Mucosa of rectum (tissue), 2 donors: ENCODE measurements at regions not wholly inside any gene's neighbourhood (a gene's known extent, or its start where the extent isn't known, plus 50 kb on each side); places are given as distances from the start of the nearest gene placed in this dataset.
"Not testable (repeated sequence)": the region's sequence is repeated elsewhere in the genome, so short reads cannot be mapped to it uniquely, and the experiment has no call there.

Experiments
- H3K27ac ChIP-seq, 2 donors: one replicate each; pipeline ENCODE4 v1.7.0; 2013; ENCODE audit warnings: inconsistent platforms in 2 of 2, low read depth in 2 of 2, low read length in 2 of 2
- H3K27me3 ChIP-seq, 2 donors: one replicate each; pipeline ENCODE4 v1.7.0; 2013; ENCODE audit warnings: low read length in 2 of 2; ENCODE audit not compliant: control insufficient read depth in 2 of 2, insufficient read depth in 2 of 2
- H3K36me3 ChIP-seq, 2 donors: one replicate each; pipeline ENCODE4 v1.7.0; 2013; ENCODE audit warnings: low read length in 2 of 2; ENCODE audit not compliant: control insufficient read depth in 2 of 2, insufficient read depth in 2 of 2
- H3K4me1 ChIP-seq, 2 donors: one replicate each; pipeline ENCODE4 v1.7.0; 2013; ENCODE audit warnings: low read length in 2 of 2, mild to moderate bottlenecking in 1 of 2; ENCODE audit not compliant: control insufficient read depth in 2 of 2, insufficient read depth in 2 of 2
- H3K4me3 ChIP-seq, 2 donors: one replicate each; pipeline ENCODE4 v1.7.0; 2013; ENCODE audit warnings: low read length in 2 of 2
- H3K9ac ChIP-seq, 2 donors: one replicate each; pipeline ENCODE4 v1.7.0; 2013; ENCODE audit warnings: low read length in 2 of 2, low read depth in 1 of 2, mild to moderate bottlenecking in 1 of 2
- H3K9me3 ChIP-seq, 2 donors: one replicate each; pipeline ENCODE4 v1.7.0; 2013; ENCODE audit warnings: low read length in 2 of 2; ENCODE audit not compliant: control insufficient read depth in 2 of 2
- donor health status: healthy.
- donor health status: Normal muscosa, but diverticular disease.

GRCh38 chr20:11989018-11989771 is 71.5 kb downstream of the BTBD3 start:
- H3K9ac ChIP-seq: no peak overlapping the region
- H3K27ac ChIP-seq: no peak overlapping the region
- H3K27me3 ChIP-seq: no peaks in the 10 kb centered on the region
- H3K9me3 ChIP-seq: no peaks in the 10 kb centered on the region
- H3K4me1 ChIP-seq: no peaks in the 10 kb centered on the region
- H3K36me3 ChIP-seq: no peaks in the 10 kb centered on the region
- no peak overlapping the region for H3K4me3 ChIP-seq

GRCh38 chr20:11992426-11992825 is 74.7 kb downstream of the BTBD3 start:
- H3K4me1 ChIP-seq: no peaks in the 10 kb centered on the region
- no peak overlapping the region for H3K4me3 ChIP-seq
- no peak overlapping the region for H3K27ac ChIP-seq
- H3K9me3 ChIP-seq: no peaks in the 10 kb centered on the region
- H3K27me3 ChIP-seq: no peaks in the 10 kb centered on the region
- no peak overlapping the region for H3K9ac ChIP-seq
- H3K36me3 ChIP-seq: no peaks in the 10 kb centered on the region

DNA sequence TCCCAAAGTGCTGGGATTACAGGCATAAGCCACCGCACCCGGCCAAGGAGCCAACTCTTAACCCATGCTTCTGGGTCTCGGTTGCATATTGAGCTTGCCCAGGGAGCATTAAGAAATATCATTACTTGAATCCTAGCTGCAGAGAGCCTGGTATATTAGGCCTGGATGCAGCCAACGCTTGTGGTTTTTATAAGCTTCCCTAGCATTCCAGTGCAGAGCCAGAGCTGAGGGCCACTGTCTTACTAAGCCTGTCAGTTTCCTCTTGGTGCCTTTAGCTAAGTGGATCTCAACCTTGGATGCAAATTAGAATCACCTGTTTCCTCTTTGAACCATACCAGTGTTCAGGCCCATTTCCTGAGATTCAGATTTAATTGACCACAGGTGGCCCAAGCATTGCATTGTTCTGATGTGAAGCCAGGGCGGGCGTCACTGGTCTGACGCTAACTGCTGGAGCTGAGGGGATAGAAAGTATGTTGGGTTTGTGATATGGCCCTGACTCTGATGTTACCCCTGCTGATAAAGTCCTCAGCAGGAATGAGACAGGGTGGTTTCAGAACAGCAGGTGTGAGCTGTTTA is 76.3 kb downstream of the BTBD3 start:
- Histone ChIP-seq H3K36me3 (no peaks in the 10 kb centered on the region), H3K4me3 (no peak overlapping the region)

GRCh38 chr20:11995805-11996567 is 78.3 kb downstream of the BTBD3 start:
- no peaks in the 10 kb centered on the region for H3K4me1 ChIP-seq
- no peaks in the 10 kb centered on the region for H3K27me3 ChIP-seq
- no peak overlapping the region for H3K4me3 ChIP-seq
- no peaks in the 10 kb centered on the region for H3K9me3 ChIP-seq
- no peak overlapping the region for H3K9ac ChIP-seq
- H3K36me3 ChIP-seq: no peaks in the 10 kb centered on the region
- no peak overlapping the region for H3K27ac ChIP-seq

More for the DNA sequence above, 76.3 kb downstream of the BTBD3 start:
- Histone ChIP-seq H3K9me3 (no peaks in the 10 kb centered on the region), H3K4me1 (no peaks in the 10 kb centered on the region), H3K9ac (no peak overlapping the region), H3K27me3 (no peaks in the 10 kb centered on the region), H3K27ac (no peak overlapping the region)

- H3K4me1 ChIP-seq, H3K4me3 ChIP-seq, H3K9me3 ChIP-seq, H3K27me3 ChIP-seq, H3K9ac ChIP-seq, H3K27ac ChIP-seq, H3K36me3 ChIP-seq: not testable (repeated sequence)
Measured at GRCh38 chr20:12004776-12005175, 87.1 kb downstream of the BTBD3 start.

GRCh38 chr20:12012241-12013222 is 94.8 kb downstream of the BTBD3 start:
- Histone ChIP-seq H3K9me3 (no peaks in the 10 kb centered on the region), H3K4me1 (no peaks in the 10 kb centered on the region), H3K27ac (no peak overlapping the region), H3K9ac (no peak overlapping the region), H3K27me3 (no peaks in the 10 kb centered on the region), H3K36me3 (no peaks in the 10 kb centered on the region), H3K4me3 (no peak overlapping the region)

DNA sequence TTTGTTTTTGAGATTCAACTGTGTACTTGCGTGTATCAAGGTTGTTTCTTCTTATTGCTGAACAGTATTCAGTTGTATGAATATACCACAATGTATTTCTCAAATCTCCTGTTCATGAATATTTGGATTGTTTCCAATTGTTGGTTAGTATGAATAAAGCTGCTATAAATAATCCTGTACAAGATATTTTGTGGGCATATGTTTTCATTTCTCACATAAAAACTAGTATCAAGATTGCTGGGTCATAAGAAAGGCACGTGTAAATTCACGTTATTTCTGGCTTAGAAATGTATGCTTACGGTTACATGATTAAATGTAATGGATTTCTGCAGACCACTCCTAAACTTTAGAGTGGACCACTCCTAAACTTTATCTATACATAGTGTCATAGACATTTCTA is 96.6 kb downstream of the BTBD3 start:
- Histone ChIP-seq H3K4me1 (no peaks in the 10 kb centered on the region), H3K4me3 (no peak overlapping the region), H3K9ac (no peak overlapping the region), H3K27ac (no peak overlapping the region), H3K36me3 (no peaks in the 10 kb centered on the region), H3K9me3 (no peaks in the 10 kb centered on the region), H3K27me3 (no peaks in the 10 kb centered on the region)

DNA sequence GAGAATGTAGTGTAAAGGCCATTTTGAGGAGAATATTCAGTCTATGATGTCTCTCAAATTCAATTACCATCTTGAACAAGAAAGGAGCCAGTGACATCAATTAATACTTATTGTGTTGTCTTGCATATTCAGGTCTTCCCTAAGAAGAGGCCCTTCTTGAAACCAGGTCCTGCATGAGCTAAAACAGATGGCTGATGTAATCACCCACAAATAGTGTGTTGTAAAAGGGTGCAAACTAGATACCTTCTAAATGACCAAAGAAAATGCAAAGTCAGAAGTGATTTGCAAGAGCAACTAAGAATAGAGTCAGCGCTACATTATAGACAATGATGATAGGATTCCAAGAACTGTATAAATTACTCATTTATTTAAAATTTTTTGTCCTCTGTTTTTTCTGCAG is 97.0 kb downstream of the BTBD3 start:
- Histone ChIP-seq H3K9ac (no peak overlapping the region), H3K27ac (no peak overlapping the region), H3K36me3 (no peaks in the 10 kb centered on the region), H3K4me1 (no peaks in the 10 kb centered on the region), H3K4me3 (no peak overlapping the region), H3K27me3 (no peaks in the 10 kb centered on the region), H3K9me3 (no peaks in the 10 kb centered on the region)

DNA sequence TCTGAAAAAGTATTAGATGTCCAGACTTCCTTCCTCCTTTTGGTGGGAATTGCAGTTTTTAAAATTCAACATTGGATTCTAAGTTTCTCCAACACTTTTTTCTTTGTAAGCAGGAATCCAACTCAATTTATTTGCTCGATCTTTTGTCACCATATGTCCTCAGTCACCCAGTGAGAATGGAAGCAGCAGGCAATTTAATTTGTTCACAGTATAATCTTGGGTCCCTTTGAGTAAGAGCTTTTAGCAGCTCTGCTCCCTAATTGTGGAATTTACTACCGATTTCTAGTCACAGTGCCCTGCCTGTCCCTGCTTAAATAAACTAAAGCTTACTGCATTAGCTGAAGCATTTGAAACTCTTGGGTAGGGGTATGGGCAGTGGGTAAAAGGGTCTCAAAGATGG is 98.6 kb downstream of the BTBD3 start:
- H3K4me1 ChIP-seq: no peaks in the 10 kb centered on the region
- H3K9me3 ChIP-seq: no peaks in the 10 kb centered on the region
- no peak overlapping the region for H3K9ac ChIP-seq
- no peak overlapping the region for H3K27ac ChIP-seq
- no peaks in the 10 kb centered on the region for H3K27me3 ChIP-seq
- no peaks in the 10 kb centered on the region for H3K36me3 ChIP-seq
- no peak overlapping the region for H3K4me3 ChIP-seq
